Breast epithelium (tissue), 4 donors: ENCODE measurements at regions not wholly inside any gene's neighbourhood (a gene's known extent, or its start where the extent isn't known, plus 50 kb on each side); places are given as distances from the start of the nearest gene placed in this dataset.

Experiments used
- DNase-seq, 2 donors: peaks; one replicate each; pipeline ENCODE4 v3.0.0-alpha.2; 2019; ENCODE audit warnings: low spot score in 2 of 2
- H3K27ac ChIP-seq, 2 donors: fragments of 200-600 bp; sonication (generic) in 1 of 2; one replicate each; pipeline ENCODE4 v1.5.1; 2016 to 2019; ENCODE audit warnings: mild to moderate bottlenecking in 1 of 2
- H3K27me3 ChIP-seq, 2 donors: fragments of 200-600 bp; sonication (generic) in 1 of 2; one replicate each; pipeline versions ENCODE4 v1.5.1 to v1.6.0; 2017 to 2019; ENCODE audit warnings: control low read depth in 1 of 2, mild to moderate bottlenecking in 1 of 2
- H3K36me3 ChIP-seq: fragments of 200-600 bp; one replicate; pipeline ENCODE4 v1.5.1; 2019
- H3K4me1 ChIP-seq, 2 donors: fragments of 200-600 bp; sonication (generic); one replicate each; pipeline ENCODE4 v1.5.1; 2016 to 2019; ENCODE audit warnings: control low read depth in 1 of 2
- H3K4me3 ChIP-seq, 3 donors: fragments of 200-600 bp; sonication (generic); 1 replicate in 2 of 3; 2 replicates in 1 of 3; pipeline ENCODE4 v1.5.1; 2016 to 2019; ENCODE audit warnings: mild to moderate bottlenecking in 3 of 3, moderate library complexity in 2 of 3
- H3K9me3 ChIP-seq, 2 donors: fragments of 200-600 bp; sonication (generic) in 1 of 2; one replicate each; pipeline ENCODE4 v1.5.1; 2016 to 2019; ENCODE audit warnings: control low read depth in 1 of 2
- CTCF ChIP-seq, 3 donors: fragments of 450-650 bp; IDR thresholded peaks; one replicate each; pipeline ENCODE4 v1.5.1; 2016 to 2017; ENCODE audit warnings: antibody characterized with exemption in 3 of 3, mild to moderate bottlenecking in 3 of 3, moderate library complexity in 3 of 3
- POLR2A ChIP-seq: fragments of 450-650 bp; IDR thresholded peaks from one replicate; pipeline ENCODE4 v1.6.1; 2016; ENCODE audit warnings: antibody characterized with exemption, mild to moderate bottlenecking, moderate library complexity
- POLR2AphosphoS5 ChIP-seq, 3 donors: sonication (generic); formaldehyde crosslinking; IDR thresholded peaks; one replicate each; pipeline ENCODE4 v1.6.1; 2017; ENCODE audit warnings: antibody characterized with exemption in 3 of 3
- intact Hi-C: fragments of 100-400 bp; cut with DNase I; formaldehyde crosslinking; loops from one replicate; pipeline ENCODE4 v1.15.1; 2023; ENCODE audit warnings: low total_unique reads

GRCh38 chr6:147122823-147123222, 81.4 kb upstream of the STXBP5 start:
- H3K4me1 ChIP-seq: no peaks in the 10 kb centered on the region
- no peaks in the 10 kb centered on the region for H3K9me3 ChIP-seq
- H3K27ac ChIP-seq: no peak overlapping the region
- no peaks in the 10 kb centered on the region for H3K36me3 ChIP-seq
- no peak for DNase-seq
- no peak overlapping the region for H3K4me3 ChIP-seq
- intact Hi-C loops: no loop called here
- TF ChIP-seq POLR2AphosphoS5 (IDR thresholded peaks at IDR 0.05) (no peak), POLR2A (no peak), CTCF (IDR thresholded peaks at IDR 0.05) (no peak)
- no peaks in the 10 kb centered on the region for H3K27me3 ChIP-seq

- no peak for DNase-seq
- Histone ChIP-seq H3K4me1 (no peaks in the 10 kb centered on the region), H3K4me3 (no peak overlapping the region), H3K9me3 (no peaks in the 10 kb centered on the region), H3K27me3 (no peaks in the 10 kb centered on the region), H3K27ac (no peak overlapping the region), H3K36me3 (no peaks in the 10 kb centered on the region)
- intact Hi-C loops: no loop called here
- no peak for TF ChIP-seq CTCF (IDR thresholded peaks at IDR 0.05)
- no peak for TF ChIP-seq POLR2AphosphoS5 (IDR thresholded peaks at IDR 0.05)
- TF ChIP-seq POLR2A: no peak
Measured at GRCh38 chr6:147126618-147127022, 77.6 kb upstream of the STXBP5 start.

GRCh38 chr6:147127587-147127986, 76.6 kb upstream of the STXBP5 start:
- intact Hi-C loops: no loop called here
- TF ChIP-seq POLR2AphosphoS5 (IDR thresholded peaks at IDR 0.05) (no peak), POLR2A (no peak), CTCF (IDR thresholded peaks at IDR 0.05) (no peak)
- H3K9me3 ChIP-seq: no peaks in the 10 kb centered on the region
- no peaks in the 10 kb centered on the region for H3K36me3 ChIP-seq
- H3K4me1 ChIP-seq: no peaks in the 10 kb centered on the region
- no peaks in the 10 kb centered on the region for H3K27me3 ChIP-seq
- no peak overlapping the region for H3K4me3 ChIP-seq
- H3K27ac ChIP-seq: no peak overlapping the region
- DNase-seq: no peak

GRCh38 chr6:147128056-147128455, 76.2 kb upstream of the STXBP5 start:
- no peak for DNase-seq
- no peak overlapping the region for H3K4me3 ChIP-seq
- H3K27me3 ChIP-seq: no peaks in the 10 kb centered on the region
- H3K27ac ChIP-seq: no peak overlapping the region
- intact Hi-C loops: no loop called here
- H3K36me3 ChIP-seq: no peaks in the 10 kb centered on the region
- TF ChIP-seq CTCF (IDR thresholded peaks at IDR 0.05): no peak
- TF ChIP-seq POLR2A: no peak
- TF ChIP-seq POLR2AphosphoS5 (IDR thresholded peaks at IDR 0.05): no peak
- no peaks in the 10 kb centered on the region for H3K4me1 ChIP-seq
- H3K9me3 ChIP-seq: no peaks in the 10 kb centered on the region

GRCh38 chr6:147131532-147132128, 72.6 kb upstream of the STXBP5 start:
- DNase-seq: no peak
- Histone ChIP-seq H3K4me3 (no peak overlapping the region), H3K9me3 (no peaks in the 10 kb centered on the region), H3K27ac (no peak overlapping the region), H3K36me3 (no peaks in the 10 kb centered on the region), H3K27me3 (no peaks in the 10 kb centered on the region), H3K4me1 (no peaks in the 10 kb centered on the region)
- TF ChIP-seq POLR2AphosphoS5 (IDR thresholded peaks at IDR 0.05) (no peak), CTCF (IDR thresholded peaks at IDR 0.05) (no peak), POLR2A (no peak)
- intact Hi-C loops: no loop called here
